HG03342 (cell line): ENCODE measurements at regions not wholly inside any gene's neighbourhood (a gene's known extent, or its start where the extent isn't known, plus 50 kb on each side); places are given as distances from the start of the nearest gene placed in this dataset.
"Not testable (repeated sequence)": the region's sequence is repeated elsewhere in the genome, so short reads cannot be mapped to it uniquely, and the experiment has no call there.

Experiments used
- ATAC-seq: cut with Tn5 transposase; IDR thresholded peaks from one replicate; pipeline ENCODE4 v1.9.1; 2021; ENCODE audit warnings: mild to moderate bottlenecking, moderate library complexity; ENCODE audit not compliant: unreplicated experiment

DNA sequence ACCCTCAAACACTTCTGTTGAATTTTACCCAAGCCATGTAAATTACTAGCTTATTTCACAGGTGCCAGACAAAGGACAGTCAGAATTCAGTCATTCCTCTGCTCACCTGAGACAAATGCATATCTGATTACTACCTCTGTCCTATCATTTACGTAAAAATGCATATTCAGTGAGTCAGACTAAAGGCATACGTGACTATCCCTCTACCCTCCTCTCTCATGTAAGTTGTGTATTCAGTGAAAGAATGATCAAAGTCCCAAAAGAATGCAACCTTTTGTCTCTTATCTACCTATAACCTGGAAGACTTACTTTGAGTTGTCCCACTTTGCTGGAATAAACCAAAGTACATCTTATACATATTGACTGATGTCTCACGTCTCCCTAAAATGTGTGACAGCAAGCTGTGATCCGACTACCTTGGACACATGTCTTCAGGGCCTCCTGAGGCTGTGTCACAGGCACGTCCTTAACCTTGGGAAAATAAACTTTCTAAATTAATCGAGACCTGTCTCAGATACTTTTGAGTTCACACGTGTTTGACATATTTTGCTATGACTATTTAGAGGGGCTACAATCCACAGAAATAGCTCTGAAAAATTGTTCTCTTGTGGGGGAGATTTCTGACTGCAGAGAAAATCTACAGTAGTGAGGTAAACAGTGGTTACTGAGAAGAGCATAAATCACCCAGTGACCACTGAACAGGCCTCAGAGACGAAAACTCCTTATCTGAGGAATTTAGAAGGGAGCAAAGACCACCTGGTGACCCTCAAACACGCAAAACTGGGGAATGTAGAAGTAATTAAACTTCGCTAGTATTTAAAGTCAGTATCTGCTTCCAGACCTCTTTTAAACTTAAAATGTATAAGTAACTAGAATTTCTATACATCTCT is 1575.8 kb downstream of the STIM2 start:
- no peak for ATAC-seq

DNA sequence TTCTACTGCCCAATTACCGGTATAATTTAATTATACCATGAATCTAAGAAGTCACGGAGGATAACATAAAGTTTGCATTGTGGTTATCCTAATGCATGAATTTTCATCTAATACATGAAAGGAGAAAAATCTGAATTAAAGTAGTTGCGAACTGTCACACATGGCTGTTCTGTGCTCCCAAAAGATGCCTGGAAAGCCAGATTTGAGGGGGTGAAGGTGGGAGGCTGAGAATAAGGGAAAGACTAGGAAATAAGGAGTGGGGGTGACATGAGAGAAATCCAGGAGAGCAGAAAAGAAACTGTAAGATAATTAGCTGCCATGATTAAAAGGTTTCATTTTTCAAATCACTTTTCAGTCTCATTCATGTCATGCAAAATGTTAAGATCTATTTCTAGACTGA is 1582.7 kb downstream of the STIM2 start:
- no peak for ATAC-seq

DNA sequence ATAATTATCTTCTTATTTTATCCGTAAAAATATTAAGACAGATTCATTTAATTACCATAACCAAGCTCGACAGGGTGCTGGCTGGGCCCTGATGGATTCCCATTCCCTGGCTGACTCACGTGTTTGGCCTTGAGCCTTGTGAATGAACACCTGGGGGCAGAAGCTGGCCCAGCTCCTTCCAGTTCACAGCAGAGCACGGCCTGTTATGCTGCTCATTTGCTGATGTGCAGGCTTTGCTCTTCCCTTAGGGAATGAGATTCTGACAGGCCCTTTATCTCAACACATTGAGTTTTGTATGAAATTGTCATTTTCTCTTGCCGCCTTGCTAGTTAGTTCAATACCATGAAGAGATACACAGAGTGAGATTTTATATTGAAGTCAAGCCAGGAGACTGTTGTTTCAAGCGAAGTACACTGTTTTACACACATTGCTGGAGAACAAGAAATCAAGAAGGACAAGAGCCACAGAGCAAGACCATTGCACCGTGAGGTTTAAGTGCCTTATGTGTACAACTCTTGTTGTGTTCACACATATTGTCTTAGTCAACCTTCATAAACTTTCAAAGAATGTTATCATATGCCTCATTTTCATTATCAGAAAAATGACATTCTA is 1583.3 kb downstream of the STIM2 start:
- no peak for ATAC-seq

DNA sequence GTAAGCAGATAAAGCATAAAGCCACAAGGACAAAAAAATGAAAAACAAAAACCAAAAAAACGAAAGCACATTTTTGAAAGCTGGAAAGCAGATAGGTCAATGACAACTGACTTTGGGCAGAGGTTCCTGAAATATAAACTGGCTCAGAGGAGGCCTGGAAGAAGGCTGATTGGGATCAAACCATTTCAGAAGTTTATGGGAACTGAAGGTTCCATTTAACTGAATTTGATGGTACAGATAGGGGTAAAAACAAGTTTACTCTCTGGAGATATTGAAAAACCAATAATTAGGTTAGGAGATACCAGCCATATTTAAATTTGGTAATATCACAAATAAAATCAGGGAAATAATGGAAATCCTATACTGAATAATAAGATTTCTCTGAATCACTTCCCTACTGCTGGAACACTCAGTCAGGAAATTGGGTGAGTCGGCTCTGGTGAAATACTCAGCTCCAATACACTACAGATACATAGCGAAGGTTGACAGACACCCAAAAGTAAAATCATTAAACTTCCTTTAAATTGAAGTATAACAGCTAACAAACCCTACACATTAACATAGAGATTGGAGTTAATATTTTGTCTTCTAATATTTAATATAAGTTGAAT is 1584.3 kb downstream of the STIM2 start:
- no peak for ATAC-seq

DNA sequence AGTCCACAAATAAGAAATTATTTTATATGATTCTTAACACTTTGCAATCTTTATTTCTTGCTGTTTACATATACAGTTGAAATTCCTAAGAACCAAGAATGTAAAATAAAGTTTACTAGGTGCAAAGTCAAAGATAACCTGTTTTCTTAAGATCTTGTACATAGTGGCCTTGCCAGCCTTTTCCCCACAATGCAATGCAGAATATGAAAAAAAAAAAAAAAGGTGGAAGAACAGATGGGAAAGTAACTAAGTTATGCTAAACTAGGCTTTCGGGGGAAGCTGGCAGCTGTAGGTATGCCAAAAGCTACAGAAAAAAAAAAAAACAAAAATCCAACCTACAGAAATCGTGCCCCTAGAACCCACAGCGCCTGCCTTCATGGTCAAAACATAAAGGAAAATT is 1588.4 kb downstream of the STIM2 start:
- ATAC-seq = no peak

DNA sequence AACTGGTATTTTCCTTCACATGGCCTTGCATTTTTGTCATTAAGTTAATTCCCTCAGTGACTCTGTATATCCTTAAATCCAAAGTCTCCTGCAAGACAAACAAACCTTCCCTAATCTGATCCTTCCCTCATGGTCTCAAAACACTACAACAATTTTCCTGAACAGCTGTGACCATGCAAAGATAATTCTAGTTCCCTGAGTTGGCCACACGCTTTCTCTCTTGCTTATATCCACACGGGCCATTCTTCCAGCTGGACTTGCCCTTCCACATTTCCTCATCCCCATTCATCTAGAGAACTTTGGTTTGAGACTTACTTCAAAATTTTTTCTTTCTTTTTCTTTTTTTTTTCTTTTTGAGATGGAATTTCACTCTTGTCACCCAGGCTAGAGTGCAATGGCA is 1590.7 kb downstream of the STIM2 start:
- ATAC-seq = no peak

DNA sequence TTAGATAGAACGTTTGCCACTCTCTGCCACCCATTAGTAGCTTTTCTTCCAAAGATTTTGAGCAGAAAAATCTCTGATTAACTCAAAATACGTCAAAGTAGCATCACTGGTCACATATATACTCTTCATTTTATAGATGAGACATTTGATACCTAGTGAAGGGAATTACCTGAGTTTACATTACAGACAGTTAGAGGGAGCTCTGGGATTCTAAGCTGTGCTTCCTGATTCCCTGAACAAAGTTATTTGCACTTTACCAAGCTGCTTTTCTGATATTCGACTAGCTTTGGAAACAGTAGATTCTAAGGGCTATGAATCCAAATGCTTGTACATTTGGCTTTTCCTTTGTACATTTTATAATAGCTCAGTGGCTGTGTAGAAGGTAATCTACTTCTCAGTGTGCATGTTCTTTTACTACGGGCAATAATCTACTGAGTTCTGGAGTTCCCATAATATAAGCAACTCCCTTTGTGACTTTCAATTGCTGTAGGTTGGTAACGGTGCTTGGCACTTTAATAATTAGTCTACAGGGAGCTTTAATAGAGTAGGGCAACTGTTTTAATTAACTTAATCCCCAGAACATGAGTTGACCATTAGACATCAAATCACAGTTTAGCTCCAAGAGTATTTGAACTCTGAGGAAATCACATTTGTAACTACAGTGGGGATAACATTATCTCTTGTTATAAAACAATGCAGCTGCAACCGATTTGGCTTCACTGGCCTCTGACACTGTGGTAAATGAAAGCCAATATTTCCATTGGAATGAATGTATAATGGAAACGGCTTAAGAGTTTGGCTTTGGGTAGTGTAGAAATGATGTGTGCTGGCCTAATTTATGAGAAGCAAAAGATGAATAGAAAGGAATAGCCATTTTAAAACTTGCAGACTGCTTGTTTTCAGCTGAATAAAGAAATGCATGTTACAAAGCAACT is 1602.4 kb downstream of the STIM2 start:
- ATAC-seq = no peak

DNA sequence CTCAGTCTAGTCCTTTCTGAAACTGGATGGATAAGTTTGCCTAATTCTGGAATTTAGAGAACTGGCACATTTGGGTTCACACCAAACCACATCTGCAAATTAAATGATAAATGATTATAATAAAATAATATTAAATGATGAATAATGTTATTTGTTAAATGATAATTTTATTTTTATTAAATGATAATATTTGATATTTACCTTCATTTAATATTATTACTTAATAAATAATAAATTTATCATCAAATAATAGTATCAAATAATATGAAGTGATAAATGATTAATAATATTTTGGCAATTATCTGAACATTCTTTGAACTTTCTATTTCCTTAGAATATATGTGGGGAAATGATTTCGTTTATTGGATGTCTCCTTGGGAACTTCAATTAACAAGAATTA is 1604.2 kb downstream of the STIM2 start:
- no peak for ATAC-seq

DNA sequence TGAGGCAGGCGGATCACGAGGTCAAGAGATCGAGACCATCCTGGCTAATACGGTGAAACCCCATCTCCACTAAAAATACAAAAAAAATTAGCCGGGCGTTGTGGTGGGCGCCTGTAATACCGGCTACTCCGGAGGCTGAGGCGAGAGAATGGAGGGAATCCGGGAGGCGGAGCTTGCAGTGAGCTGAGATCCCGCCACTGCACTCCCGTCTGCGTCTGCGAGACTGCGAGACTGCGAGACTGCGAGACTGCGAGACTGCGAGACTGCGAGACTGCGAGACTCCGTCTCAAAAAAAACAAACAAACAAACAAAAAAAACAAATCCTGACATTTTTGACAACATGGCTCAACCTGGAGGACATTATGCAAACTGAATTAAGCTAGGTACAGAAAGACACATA is 1606.2 kb downstream of the STIM2 start:
- not testable (repeated sequence) for ATAC-seq

DNA sequence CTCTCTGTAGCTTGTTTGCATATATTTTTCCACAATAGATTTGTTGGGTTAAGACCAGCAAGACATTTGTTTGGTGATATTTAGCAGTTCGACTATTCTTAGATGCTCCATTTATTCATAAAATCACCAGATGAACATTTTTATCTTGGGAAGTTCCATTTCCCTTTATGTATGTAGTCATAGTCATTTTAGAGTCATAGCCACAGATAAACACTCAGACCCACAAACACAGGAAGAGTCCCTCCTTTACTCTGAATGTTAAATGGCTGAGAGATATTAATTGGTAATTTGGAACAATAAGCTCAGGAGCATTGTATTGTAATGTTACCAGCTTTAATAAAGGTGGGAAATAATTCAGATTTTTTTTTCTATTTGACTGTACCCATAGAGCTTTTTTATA is 1608.7 kb downstream of the STIM2 start:
- no peak for ATAC-seq

DNA sequence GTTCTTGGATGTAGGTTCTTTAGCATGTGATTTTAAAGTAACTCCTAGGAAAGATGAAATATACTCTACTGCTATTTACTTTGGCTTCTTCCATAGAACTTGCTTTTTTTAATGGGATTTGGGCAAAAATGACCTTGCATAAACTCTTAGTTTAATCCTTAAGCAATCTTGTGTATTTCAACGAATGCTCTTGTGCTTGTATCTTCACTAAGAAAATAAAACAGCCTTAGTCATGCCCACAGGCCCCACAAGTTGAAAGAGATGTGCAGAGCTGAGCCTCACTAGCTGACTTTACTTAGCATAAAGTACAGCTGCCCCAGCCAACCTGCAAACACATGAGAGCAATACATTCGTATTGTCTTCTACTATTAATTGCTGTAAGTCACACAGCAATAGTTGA is 1609.2 kb downstream of the STIM2 start:
- no peak for ATAC-seq

DNA sequence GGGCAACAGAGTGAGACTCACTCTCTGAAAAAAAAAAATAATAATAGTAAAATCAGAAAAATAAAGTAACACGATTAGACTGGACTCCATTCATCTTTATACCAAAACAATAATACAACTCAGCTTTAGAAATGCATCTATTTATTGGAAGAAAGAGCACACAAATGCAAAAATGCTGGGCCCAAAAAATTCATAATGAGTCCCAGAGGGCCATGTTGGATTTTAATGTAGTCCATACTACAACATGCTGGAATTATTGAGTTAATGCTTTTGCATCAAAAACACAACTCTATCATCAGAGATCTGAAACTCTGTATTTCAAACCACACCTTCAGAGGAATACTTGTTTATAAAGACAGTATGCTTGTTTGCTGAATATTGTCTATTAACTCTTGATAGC is 1614.7 kb downstream of the STIM2 start:
- no peak for ATAC-seq

DNA sequence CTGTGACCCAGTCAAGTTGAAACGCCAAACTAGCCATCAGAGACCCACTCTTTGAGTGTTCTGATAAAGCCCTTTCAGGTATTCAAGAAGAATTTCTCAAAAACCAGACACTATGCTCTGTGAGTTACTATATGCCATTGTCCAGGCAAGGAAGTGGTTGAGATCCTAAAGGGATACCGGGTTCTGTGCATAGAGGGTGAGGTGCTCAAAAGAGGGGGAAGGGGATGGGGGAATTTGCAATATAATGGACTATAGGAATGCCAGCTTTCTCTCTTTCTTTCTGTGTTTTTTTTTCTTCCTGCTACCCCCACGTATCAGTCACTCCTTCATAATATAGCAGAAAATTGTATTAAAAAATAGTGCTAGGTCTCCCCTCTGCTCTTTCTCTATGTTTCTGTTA is 1619.0 kb downstream of the STIM2 start:
- no peak for ATAC-seq

DNA sequence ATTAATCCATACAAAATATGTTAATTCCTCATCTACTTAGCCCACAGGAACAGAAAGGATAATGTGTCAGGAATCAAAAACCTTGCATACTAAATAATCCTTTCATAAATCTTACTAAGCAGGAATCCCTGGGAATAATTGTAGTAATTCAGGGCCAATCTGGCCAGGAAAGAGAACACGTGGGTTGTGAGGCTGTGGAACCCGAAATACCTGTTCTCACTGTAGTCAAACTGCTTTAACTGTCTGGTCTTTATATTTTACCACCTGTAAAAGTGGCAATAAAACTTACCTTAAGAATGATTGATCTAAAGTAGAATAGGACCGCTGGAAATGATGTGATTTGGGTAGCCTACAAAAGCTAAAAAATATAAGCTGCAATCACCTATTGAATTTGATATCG is 1620.9 kb downstream of the STIM2 start:
- no peak for ATAC-seq

DNA sequence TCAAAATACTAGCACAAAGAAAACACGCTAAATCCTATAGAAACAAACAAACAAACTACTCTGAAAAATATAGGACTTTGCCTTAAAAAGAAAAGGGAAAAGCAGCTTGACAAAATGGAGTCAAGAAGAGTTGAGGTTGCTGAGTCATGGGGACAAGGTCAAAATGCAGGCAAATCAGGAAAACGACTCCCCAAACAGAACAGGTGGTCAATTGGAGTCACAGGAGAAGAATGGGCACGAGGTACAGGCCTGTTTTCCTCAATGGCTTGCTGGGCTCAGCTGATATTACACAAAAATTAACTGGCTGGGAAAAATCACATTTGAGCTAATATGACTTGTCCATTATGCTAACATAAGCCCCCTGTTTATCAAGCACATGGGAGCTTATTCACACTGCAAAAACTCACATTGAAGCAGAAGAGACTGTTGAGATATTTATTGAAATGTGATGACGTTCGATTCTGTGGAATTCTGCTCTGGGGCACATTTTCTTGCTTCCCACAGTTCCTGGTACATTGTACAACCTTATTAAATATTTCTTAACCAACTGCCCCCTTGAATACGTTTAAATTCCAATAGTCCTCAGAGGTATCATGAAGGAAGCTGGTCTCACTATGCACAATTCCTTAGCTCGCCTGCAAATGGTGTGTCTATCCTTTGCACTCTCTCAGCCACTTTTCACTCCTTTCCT is 1622.1 kb downstream of the STIM2 start:
- ATAC-seq = no peak

DNA sequence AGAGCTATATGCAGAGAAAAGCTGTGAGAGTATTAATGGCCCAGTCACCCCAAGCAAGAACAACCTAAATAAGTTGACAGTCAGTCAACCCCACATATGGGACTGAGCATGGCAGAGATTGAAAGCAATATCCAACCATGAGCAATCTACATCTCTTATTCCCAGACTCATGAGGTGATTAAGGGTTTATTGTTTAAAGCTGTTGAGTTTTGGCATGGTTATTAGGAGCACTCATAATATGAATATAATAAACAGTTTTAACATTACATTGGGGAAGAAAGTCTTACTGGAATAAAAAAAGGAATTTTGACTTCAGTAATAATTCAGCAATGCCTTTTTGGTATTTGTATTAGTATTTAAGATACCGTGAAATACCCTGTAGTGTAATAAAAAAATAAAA is 1627.4 kb downstream of the STIM2 start:
- no peak for ATAC-seq

DNA sequence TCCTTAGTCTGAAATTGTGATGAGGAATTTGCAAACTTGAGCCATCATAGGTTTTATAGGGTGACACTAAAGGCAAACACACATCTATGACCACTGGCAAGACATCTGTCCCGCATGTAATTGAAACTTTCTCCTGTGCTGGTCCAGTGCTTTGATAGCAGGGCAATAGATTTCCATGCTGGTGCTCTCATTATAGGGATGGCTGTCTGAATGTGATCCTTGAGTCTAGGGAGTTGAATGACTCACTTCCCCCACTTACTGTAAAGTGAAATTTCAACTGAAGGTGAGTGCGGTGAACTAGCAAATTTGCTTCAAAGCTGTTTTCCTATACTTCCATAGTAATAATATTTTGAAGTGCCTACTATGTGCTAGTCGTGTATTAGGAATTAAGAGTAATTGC is 1630.0 kb downstream of the STIM2 start:
- ATAC-seq = no peak

DNA sequence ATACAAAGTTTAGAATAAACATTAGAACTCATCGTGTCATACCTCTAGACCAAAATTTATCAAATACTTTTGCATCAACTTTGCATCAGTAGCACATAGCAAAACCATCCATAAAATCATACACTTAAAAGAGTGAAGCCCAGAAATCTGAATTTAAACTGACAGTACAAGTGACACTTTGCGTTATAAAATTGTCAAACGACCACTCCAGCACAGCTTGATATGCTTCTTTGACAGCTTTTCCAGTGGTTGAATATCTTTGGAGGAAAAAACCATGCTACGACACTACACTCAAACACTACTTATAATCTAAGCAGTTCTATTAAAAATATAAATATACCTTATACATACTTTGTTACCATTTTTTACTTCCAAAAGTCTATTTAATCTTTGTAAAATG is 1644.4 kb downstream of the STIM2 start:
- ATAC-seq = no peak

DNA sequence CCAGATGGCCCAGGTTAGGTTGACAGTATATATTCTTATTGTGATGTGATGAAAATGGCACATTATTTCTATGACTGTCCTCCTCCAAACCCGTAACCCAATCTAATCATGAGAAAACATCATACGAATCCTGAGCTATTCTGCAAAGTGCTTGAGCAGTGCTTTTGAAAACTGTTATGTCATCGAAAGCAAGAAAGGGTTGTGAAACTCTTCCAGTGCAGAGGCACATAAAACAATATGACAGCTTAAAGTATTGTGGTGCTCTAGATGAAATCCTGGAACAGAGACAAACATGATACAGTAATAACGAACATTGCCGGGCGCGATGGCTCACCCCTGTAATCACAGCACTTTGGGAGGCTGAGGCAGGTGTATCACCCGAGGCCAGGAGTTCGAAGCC is 1648.0 kb downstream of the STIM2 start:
- no peak for ATAC-seq

DNA sequence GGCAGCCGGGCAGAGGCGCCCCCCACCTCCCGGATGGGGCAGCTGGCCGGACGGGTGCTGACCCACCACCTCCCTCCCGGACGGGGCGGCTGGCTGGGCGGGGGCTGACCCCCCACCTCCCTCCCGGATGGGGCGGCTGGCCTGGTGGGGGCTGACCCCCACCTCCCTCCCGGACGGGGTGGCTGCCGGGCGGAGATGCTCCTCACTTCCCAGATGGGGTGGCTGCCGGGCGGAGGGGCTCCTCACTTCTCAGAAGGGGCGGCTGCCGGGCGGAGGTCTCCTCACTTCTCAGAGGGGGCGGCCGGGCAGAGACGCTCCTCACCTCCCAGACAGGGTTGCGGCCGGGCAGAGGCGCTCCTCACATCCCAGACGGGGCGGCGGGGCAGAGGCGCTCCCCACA is 1654.1 kb downstream of the STIM2 start:
- not testable (repeated sequence) for ATAC-seq
